ENCODE measurements at regions not wholly inside any gene's neighbourhood (a gene's known extent, or its start where the extent isn't known, plus 50 kb on each side); places are given as distances from the start of the nearest gene placed in this dataset.

- no peak for TF ChIP-seq ZNF462 (CRISPR knock-in tag; IDR thresholded peaks at IDR 0.05)
- TF ChIP-seq, protein P1, sequence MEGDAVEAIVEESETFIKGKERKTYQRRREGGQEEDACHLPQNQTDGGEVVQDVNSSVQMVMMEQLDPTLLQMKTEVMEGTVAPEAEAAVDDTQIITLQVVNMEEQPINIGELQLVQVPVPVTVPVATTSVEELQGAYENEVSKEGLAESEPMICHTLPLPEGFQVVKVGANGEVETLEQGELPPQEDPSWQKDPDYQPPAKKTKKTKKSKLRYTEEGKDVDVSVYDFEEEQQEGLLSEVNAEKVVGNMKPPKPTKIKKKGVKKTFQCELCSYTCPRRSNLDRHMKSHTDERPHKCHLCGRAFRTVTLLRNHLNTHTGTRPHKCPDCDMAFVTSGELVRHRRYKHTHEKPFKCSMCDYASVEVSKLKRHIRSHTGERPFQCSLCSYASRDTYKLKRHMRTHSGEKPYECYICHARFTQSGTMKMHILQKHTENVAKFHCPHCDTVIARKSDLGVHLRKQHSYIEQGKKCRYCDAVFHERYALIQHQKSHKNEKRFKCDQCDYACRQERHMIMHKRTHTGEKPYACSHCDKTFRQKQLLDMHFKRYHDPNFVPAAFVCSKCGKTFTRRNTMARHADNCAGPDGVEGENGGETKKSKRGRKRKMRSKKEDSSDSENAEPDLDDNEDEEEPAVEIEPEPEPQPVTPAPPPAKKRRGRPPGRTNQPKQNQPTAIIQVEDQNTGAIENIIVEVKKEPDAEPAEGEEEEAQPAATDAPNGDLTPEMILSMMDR (conservative IDR thresholded peaks at IDR 0.05; ENCODE audit: low read depth in 2 of 2): no peak
- TF ChIP-seq EZH2phosphoT487 (IDR thresholded peaks at IDR 0.05; ENCODE audit: unreplicated experiment): no peak
- no peak for TF ChIP-seq JUNB (IDR thresholded peaks at IDR 0.05; ENCODE audit: unreplicated experiment)
- TF ChIP-seq POLR2AphosphoS5 (IDR thresholded peaks at IDR 0.05; ENCODE audit: low read depth): no peak
- TF ChIP-seq, protein P2, sequence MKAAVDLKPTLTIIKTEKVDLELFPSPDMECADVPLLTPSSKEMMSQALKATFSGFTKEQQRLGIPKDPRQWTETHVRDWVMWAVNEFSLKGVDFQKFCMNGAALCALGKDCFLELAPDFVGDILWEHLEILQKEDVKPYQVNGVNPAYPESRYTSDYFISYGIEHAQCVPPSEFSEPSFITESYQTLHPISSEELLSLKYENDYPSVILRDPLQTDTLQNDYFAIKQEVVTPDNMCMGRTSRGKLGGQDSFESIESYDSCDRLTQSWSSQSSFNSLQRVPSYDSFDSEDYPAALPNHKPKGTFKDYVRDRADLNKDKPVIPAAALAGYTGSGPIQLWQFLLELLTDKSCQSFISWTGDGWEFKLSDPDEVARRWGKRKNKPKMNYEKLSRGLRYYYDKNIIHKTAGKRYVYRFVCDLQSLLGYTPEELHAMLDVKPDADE (IDR thresholded peaks at IDR 0.05): no peak
Observed at GRCh38 chr13:39856714-39857113, 201.3 kb downstream of the COG6 start (continued).

GRCh38 chr13:39858794-39859193 is 203.3 kb downstream of the COG6 start:
- H3K4me2 ChIP-seq: no peak overlapping the region
- H3K36me3 ChIP-seq (ENCODE audit: insufficient read depth): no peaks in the 10 kb centered on the region
- H3F3A ChIP-seq (replicated peaks; ENCODE audit: low read depth): no peaks in the 10 kb centered on the region
- H3K27ac ChIP-seq (ENCODE audit: low read depth): no peak overlapping the region
- ATAC-seq: no peak
- no peak overlapping the region for H3K4me3 ChIP-seq
- Mint-ChIP-seq H3K27ac (no peak overlapping the region), H3K9me3 (peaks cover 6% of the 10 kb centered on the region), H3K4me3 (no peak overlapping the region), H3K27me3 (ENCODE audit: insufficient read depth, low read depth, poor library complexity) (peaks cover 4% of the 10 kb centered on the region), H3K36me3 (ENCODE audit: low read depth) (peaks cover 5% of the 10 kb centered on the region; the same call in 1 of the 3 replicates), H3K4me1 (peaks cover 4% of the 10 kb centered on the region; the same call in 2 of the 3 replicates)
- no peaks in the 10 kb centered on the region for H3K79me2 ChIP-seq (replicated peaks; ENCODE audit: insufficient read depth)
- peaks cover 12% of the 10 kb centered on the region for H3K9me2 ChIP-seq (ENCODE audit: insufficient read depth)
- H2AFZ ChIP-seq: 0 out of 2 replicates have a peak overlapping the region, but pooled peaks have one; percentile 8
- DNase-seq (ENCODE audit: low spot score): no peak
- no peaks in the 10 kb centered on the region for H4K20me1 ChIP-seq (replicated peaks; ENCODE audit: insufficient read depth)
- H3K27me3 ChIP-seq (ENCODE audit: insufficient read depth): no peaks in the 10 kb centered on the region
- no peaks in the 10 kb centered on the region for H3K4me1 ChIP-seq (ENCODE audit: insufficient read depth)
- TF ChIP-seq JUNB (IDR thresholded peaks at IDR 0.05; ENCODE audit: unreplicated experiment) (no peak), EZH2 (IDR thresholded peaks at IDR 0.05; ENCODE audit: low read depth, unreplicated experiment) (no peak), CREB1 (CRISPR knock-in tag; IDR thresholded peaks at IDR 0.05; ENCODE audit: low read depth) (no peak), NANOG (IDR thresholded peaks at IDR 0.05; ENCODE audit: borderline replicate concordance) (no peak), ZNF114 (CRISPR knock-in tag; IDR thresholded peaks at IDR 0.05) (no peak)
- TF ChIP-seq, protein P1 (conservative IDR thresholded peaks at IDR 0.05; ENCODE audit: low read depth in 2 of 2): no peak
- TF ChIP-seq, protein P2 (IDR thresholded peaks at IDR 0.05): no peak

Data from GM23338 (cell line).